ENCODE measurements at regions not wholly inside any gene's neighbourhood (a gene's known extent, or its start where the extent isn't known, plus 50 kb on each side); places are given as distances from the start of the nearest gene placed in this dataset.

DNA sequence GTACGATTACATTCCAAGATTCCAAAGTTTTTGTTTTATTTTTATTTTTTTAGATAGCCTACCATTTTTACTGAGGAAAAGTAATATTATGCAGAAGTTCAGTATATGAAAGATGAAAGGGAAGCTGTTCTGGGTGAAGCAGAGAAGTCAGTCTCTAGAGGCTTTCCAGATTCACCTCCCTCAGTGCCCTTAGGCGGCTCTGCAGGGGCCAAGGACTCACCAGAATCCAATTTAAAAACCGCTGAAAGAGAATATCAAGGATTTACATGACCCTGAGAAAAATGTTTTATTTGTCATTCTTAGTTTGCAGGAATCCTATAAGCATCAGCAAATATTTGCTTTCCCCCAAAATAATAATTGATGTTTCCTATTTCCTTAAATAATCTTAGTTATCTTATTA is 1084.6 kb upstream of the ARRDC3 start:
- Histone ChIP-seq H3K9me3 (no peaks in the 10 kb centered on the region), H3K27ac (no peak overlapping the region), H3K27me3 (ENCODE audit: insufficient read depth in 3 of 3, low read length in 2 of 3) (no peaks in the 10 kb centered on the region), H3K36me3 (ENCODE audit: insufficient read depth in 1 of 2, low read depth in 1 of 2) (no peaks in the 10 kb centered on the region), H3K4me1 (no peaks in the 10 kb centered on the region), H3K4me3 (no peak overlapping the region)
- WGBS, 3 donors, result 69 to 70% (median 70%) methylated on average over 3 of the region's 3 CpGs
- ATAC-seq (no peak), DNase-seq (no peak)
- intact Hi-C loops (cut with DNase I), result no loop called here
- TF ChIP-seq, protein P1, sequence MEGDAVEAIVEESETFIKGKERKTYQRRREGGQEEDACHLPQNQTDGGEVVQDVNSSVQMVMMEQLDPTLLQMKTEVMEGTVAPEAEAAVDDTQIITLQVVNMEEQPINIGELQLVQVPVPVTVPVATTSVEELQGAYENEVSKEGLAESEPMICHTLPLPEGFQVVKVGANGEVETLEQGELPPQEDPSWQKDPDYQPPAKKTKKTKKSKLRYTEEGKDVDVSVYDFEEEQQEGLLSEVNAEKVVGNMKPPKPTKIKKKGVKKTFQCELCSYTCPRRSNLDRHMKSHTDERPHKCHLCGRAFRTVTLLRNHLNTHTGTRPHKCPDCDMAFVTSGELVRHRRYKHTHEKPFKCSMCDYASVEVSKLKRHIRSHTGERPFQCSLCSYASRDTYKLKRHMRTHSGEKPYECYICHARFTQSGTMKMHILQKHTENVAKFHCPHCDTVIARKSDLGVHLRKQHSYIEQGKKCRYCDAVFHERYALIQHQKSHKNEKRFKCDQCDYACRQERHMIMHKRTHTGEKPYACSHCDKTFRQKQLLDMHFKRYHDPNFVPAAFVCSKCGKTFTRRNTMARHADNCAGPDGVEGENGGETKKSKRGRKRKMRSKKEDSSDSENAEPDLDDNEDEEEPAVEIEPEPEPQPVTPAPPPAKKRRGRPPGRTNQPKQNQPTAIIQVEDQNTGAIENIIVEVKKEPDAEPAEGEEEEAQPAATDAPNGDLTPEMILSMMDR (IDR thresholded peaks at IDR 0.05), result no peak

DNA sequence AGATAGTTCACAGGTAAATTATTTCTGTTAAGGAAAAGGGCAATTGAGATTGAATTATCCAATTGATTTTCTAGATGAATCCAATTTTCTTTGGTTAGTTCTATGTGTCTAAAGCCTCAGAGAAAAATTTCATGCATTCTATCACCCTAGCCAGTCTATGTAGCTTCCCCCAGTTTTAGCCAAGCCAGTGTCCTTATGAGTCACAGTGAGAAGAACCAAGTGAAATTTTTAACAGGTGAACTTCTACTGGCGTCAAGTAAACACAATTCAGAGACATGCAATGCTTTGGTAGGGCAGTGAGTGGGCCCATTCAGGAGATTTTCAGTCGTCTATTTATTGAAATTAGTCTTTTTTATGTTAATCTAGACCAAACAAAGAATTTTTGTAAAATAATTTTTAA is 1077.4 kb upstream of the ARRDC3 start:
- ATAC-seq, result no peak
- no peaks in the 10 kb centered on the region for H3K36me3 ChIP-seq (ENCODE audit: insufficient read depth in 1 of 2, low read depth in 1 of 2)
- intact Hi-C loops (cut with DNase I), result no loop called here

DNA sequence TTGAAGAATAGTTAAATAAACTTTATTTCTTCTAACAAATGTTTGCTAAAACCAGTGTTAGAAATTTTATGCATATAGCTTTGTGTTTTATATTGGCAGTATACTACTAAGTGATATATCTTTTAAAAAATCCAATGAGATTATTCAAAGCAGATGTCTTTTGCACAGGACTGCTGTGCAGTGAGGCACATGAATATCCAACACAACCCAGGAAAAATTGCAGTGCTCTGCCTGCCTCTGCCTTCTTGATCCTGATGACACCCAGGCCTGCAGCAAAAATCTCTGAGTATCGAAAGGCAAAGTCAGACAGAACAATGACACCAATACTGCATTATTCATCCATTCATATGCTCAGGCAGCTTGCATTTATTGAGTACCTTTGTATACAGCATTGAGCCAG is 1076.5 kb upstream of the ARRDC3 start:
- no peak for DNase-seq
- ATAC-seq, result no peak
- no peak overlapping the region for H3K4me3 ChIP-seq
- 63 to 85% (median 83%) methylated on average over 1 of the region's 1 CpG for WGBS, 3 donors
- TF ChIP-seq, protein P1 (IDR thresholded peaks at IDR 0.05), result no peak
- H3K9me3 ChIP-seq, result no peaks in the 10 kb centered on the region
- H3K4me1 ChIP-seq, result no peaks in the 10 kb centered on the region
- no peak overlapping the region for H3K27ac ChIP-seq
- intact Hi-C loops (cut with DNase I), result no loop called here
- no peaks in the 10 kb centered on the region for H3K27me3 ChIP-seq (ENCODE audit: insufficient read depth in 3 of 3, low read length in 2 of 3)
- no peaks in the 10 kb centered on the region for H3K36me3 ChIP-seq (ENCODE audit: insufficient read depth in 1 of 2, low read depth in 1 of 2)

More for the DNA sequence above, 1077.4 kb upstream of the ARRDC3 start:
- H3K27ac ChIP-seq, result no peak overlapping the region
- no peak overlapping the region for H3K4me3 ChIP-seq
- TF ChIP-seq, protein P1 (IDR thresholded peaks at IDR 0.05), result no peak
- H3K4me1 ChIP-seq, result no peaks in the 10 kb centered on the region
- no peak for DNase-seq
- 41 to 65% (median 50%) methylated on average over 2 of the region's 2 CpGs for WGBS, 3 donors
- no peaks in the 10 kb centered on the region for H3K9me3 ChIP-seq
- no peaks in the 10 kb centered on the region for H3K27me3 ChIP-seq (ENCODE audit: insufficient read depth in 3 of 3, low read length in 2 of 3)

DNA sequence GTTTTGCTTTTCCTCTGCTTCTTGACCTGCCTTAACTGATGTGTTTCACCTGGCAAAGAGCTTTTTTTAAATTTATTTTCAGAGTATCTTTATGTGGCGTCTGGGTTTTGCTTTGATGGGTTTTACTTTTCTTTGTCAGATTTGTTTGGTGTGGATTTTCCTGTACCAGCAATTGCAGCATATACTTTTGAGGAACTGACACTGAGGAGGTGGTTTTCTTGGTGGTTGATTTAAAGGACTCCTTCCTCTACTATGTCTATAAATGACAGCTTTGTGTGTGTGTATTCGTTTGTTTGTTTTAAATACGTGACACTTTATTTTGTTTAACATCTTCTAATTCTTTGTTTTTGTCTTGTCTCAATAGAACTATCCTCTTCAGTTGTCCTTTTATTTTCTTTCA is 1071.9 kb upstream of the ARRDC3 start:
- intact Hi-C loops (cut with DNase I), result no loop called here
- ATAC-seq, result no peak
- DNase-seq, result no peak
- TF ChIP-seq, protein P1 (IDR thresholded peaks at IDR 0.05), result no peak
- Histone ChIP-seq H3K4me3 (no peak overlapping the region), H3K27ac (no peak overlapping the region), H3K27me3 (ENCODE audit: insufficient read depth in 3 of 3, low read length in 2 of 3) (no peaks in the 10 kb centered on the region), H3K4me1 (no peaks in the 10 kb centered on the region), H3K9me3 (no peaks in the 10 kb centered on the region), H3K36me3 (ENCODE audit: insufficient read depth in 1 of 2, low read depth in 1 of 2) (no peaks in the 10 kb centered on the region)
- 76 to 83% (median 81%) methylated on average over 3 of the region's 3 CpGs for WGBS, 3 donors

DNA sequence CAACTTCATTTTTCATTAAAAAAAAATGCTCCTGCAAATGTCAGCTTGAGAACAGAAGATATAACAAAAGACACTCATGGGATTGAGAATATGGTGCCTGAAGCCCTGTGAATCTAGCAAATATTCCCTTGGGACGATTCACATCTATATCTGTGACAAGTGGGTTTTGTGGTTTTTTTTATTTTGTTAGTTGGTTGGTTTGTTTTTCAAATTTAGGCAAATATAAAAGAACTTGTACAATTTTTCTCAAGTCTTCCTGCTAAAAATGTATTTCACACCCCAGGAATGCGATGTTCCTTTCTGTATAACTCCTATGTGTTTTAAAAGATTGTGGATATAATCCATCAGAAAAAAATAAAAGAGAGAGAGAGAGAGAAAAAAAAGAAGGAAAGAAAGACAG is 1061.8 kb upstream of the ARRDC3 start:
- H3K36me3 ChIP-seq (ENCODE audit: insufficient read depth in 1 of 2, low read depth in 1 of 2), result no peaks in the 10 kb centered on the region
- TF ChIP-seq, protein P1 (IDR thresholded peaks at IDR 0.05), result no peak
- WGBS, 3 donors, result 73 to 81% (median 80%) methylated on average over 2 of the region's 2 CpGs
- intact Hi-C loops (cut with DNase I), result no loop called here
- H3K27ac ChIP-seq, result no peak overlapping the region
- no peaks in the 10 kb centered on the region for H3K9me3 ChIP-seq
- ATAC-seq, result no peak
- no peak for DNase-seq
- no peak overlapping the region for H3K4me3 ChIP-seq
- no peaks in the 10 kb centered on the region for H3K27me3 ChIP-seq (ENCODE audit: insufficient read depth in 3 of 3, low read length in 2 of 3)
- H3K4me1 ChIP-seq, result no peaks in the 10 kb centered on the region
